Psoas muscle (tissue), 7 donors: ENCODE measurements at regions not wholly inside any gene's neighbourhood (a gene's known extent, or its start where the extent isn't known, plus 50 kb on each side); places are given as distances from the start of the nearest gene placed in this dataset.

Experiments used
- ATAC-seq, 4 donors: fragments of 200-7000 bp; cut with Tn5 transposase; one replicate each; pipeline ENCODE4 v1.9.1; 2020; ENCODE audit warnings: moderate library complexity in 3 of 4, mild to moderate bottlenecking in 2 of 4
- DNase-seq, 2 donors: peaks; one replicate each; pipeline ENCODE4 v3.0.0-alpha.2; 2020
- H3K27ac ChIP-seq: fragments of 200-600 bp; one replicate; pipeline ENCODE4 v1.8.0; 2022
- H3K27me3 ChIP-seq, 3 donors: fragments of 200-600 bp in 1 of 3; one replicate each; pipeline versions ENCODE4 v1.6.1 to v1.8.0; 2013 to 2022; ENCODE audit warnings: low read length in 2 of 3, mild to moderate bottlenecking in 2 of 3, moderate library complexity in 1 of 3; ENCODE audit not compliant: insufficient read depth in 3 of 3
- H3K36me3 ChIP-seq, 2 donors: fragments of 200-600 bp in 1 of 2; one replicate each; pipeline versions ENCODE4 v1.6.1 to v1.8.0; 2013 to 2022; ENCODE audit warnings: low read depth in 1 of 2, mild to moderate bottlenecking in 1 of 2, moderate library complexity in 1 of 2; ENCODE audit not compliant: insufficient read depth in 1 of 2
- H3K4me1 ChIP-seq: fragments of 200-600 bp; one replicate; pipeline ENCODE4 v1.8.0; 2022
- H3K4me3 ChIP-seq: fragments of 200-600 bp; one replicate; pipeline ENCODE4 v1.8.0; 2022; ENCODE audit warnings: mild to moderate bottlenecking
- H3K9me3 ChIP-seq: fragments of 200-600 bp; one replicate; pipeline ENCODE4 v1.8.0; 2022
- WGBS, 3 donors: extraction: QIAGEN DNeasy Blood & Tissue Kit; methylation state at CpG; one replicate each; pipeline versions ENCODE4 v1.1.6 to v1.1.7; 2013; 5-methylcytosine and 5-hydroxymethylcytosine counted together
- intact Hi-C, 2 donors: fragments of 100-400 bp; cut with DNase I; formaldehyde crosslinking; loops; one replicate each; pipeline versions ENCODE4 v1.11.0 to v1.14.2; 2022
- TF ChIP-seq, protein P1 (sequence below): fragments of 200-600 bp; IDR thresholded peaks from one replicate; pipeline ENCODE4 v1.8.0; 2022; ENCODE audit warnings: antibody characterized with exemption
- donor health status: healthy with polysubstance abuse.
- donor health status: DM: no; HTN: no; CAD: no; lungs with moderate emphysema.
- donor health status: Bipolar disorder and iron deficiency.
- donor health status: healthy.
- donor health status: DM: yes; HTN: yes; CAD: no.
- donor health status: DM: no; HTN: no; CAD: no.
- donor health status: DM: yes; HTN: yes; CAD: no.

DNA sequence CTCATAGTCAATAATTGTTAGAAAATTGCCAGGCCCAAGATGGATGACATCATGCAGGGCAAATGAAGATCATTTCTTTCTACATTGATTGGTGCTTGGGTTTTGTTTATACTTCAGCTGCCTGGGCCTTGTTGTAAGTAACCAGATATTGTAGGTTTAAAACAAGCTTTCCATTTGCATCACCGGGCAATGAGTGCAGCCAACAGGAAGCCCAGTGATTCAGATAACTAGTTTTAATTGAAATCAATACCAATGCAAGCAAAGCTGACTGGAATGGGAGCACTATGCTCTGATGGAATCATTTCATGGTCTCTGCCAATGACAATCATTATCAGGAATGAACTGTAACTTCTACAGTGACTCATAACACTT lies 279.3 kb downstream of the DUSP6 start:
- DNase-seq (no peak), ATAC-seq (no peak)
- WGBS, 3 donors, result 29 to 45% (median 31%) methylated on average over 1 of the region's 1 CpG
- Histone ChIP-seq H3K9me3 (no peaks in the 10 kb centered on the region), H3K27ac (no peak overlapping the region), H3K27me3 (no peaks in the 10 kb centered on the region), H3K4me3 (no peak overlapping the region), H3K4me1 (no peaks in the 10 kb centered on the region), H3K36me3 (no peaks in the 10 kb centered on the region)
- intact Hi-C loops, result loop anchor here in 1 of 2 donors (10.0 kb wide), 1 partner anchor 112 kb away; no protein-coding TSS in a partner anchor
- TF ChIP-seq, protein P1, sequence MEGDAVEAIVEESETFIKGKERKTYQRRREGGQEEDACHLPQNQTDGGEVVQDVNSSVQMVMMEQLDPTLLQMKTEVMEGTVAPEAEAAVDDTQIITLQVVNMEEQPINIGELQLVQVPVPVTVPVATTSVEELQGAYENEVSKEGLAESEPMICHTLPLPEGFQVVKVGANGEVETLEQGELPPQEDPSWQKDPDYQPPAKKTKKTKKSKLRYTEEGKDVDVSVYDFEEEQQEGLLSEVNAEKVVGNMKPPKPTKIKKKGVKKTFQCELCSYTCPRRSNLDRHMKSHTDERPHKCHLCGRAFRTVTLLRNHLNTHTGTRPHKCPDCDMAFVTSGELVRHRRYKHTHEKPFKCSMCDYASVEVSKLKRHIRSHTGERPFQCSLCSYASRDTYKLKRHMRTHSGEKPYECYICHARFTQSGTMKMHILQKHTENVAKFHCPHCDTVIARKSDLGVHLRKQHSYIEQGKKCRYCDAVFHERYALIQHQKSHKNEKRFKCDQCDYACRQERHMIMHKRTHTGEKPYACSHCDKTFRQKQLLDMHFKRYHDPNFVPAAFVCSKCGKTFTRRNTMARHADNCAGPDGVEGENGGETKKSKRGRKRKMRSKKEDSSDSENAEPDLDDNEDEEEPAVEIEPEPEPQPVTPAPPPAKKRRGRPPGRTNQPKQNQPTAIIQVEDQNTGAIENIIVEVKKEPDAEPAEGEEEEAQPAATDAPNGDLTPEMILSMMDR, result no peak

DNA sequence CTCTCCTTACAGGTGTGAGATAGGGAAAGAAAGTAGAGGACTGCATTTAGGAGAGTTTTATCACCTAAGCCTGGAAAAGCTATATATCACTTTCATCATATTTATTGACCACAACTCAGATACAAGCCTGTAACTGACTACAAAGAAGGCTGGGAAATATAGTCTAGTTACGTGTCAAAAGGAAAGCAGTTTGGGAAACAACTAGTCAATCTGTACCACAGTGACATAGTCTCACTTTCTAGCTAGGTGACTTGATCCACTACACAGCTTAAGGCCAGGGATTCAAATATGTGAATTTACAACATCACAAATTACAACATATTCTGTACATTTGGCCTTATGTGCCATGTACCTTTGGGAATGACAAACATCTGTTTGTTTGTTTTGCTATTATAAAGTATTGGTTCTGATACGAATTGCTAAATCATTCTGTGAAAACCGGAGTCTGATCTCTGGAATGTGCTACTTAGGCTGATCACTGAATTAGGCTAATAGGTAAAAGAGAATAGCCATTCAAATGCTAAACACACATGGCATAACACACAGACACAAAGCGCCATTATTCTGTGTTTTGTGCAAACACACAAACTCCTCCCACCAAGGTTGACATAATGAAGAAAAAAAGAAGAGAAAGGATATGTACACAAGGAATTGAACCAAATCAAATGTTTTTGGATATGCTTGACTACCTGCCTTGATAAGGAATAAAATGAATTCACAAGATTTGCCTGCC lies 279.8 kb downstream of the DUSP6 start:
- Histone ChIP-seq H3K4me1 (no peaks in the 10 kb centered on the region), H3K27me3 (no peaks in the 10 kb centered on the region), H3K27ac (no peak overlapping the region), H3K9me3 (no peaks in the 10 kb centered on the region), H3K36me3 (no peaks in the 10 kb centered on the region), H3K4me3 (no peak overlapping the region)
- intact Hi-C loops, result loop anchor here in 1 of 2 donors (10.0 kb wide), 1 partner anchor 112 kb away; no protein-coding TSS in a partner anchor
- DNase-seq (no peak), ATAC-seq (no peak)
- 94 to 96% (median 94%) methylated on average over 4 of the region's 4 CpGs for WGBS, 3 donors
- TF ChIP-seq, protein P1, result no peak

DNA sequence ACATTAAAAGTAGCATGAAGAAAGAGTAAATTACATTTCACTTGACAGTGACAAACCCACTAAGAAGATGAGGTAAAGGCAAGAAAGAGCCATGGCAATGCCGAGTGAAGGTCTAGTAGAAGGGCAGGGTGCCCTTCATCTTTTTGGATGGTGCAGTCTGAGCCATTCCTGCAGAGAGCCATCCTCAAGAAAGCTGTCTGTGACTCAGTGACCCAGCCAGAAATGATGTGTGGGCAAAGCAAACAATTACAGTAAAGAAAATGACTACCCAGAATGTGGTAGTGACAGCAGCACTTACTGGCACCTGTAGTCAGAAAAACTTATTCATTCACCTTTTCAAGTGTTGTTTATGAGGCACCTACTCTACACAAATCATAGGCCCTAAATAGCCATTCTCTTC lies 281.7 kb downstream of the DUSP6 start:
- intact Hi-C loops, result loop anchor here in 1 of 2 donors (10.0 kb wide), 1 partner anchor 114 kb away; no protein-coding TSS in a partner anchor
- H3K36me3 ChIP-seq, result no peaks in the 10 kb centered on the region
- H3K27me3 ChIP-seq, result no peaks in the 10 kb centered on the region
- TF ChIP-seq, protein P1, result no peak
- no peaks in the 10 kb centered on the region for H3K4me1 ChIP-seq
- no peak overlapping the region for H3K27ac ChIP-seq
- H3K4me3 ChIP-seq, result no peak overlapping the region
- ATAC-seq (no peak), DNase-seq (no peak)
- WGBS, 3 donors, result 88 to 89% (median 88%) methylated on average over 1 of the region's 1 CpG
- H3K9me3 ChIP-seq, result no peaks in the 10 kb centered on the region

DNA sequence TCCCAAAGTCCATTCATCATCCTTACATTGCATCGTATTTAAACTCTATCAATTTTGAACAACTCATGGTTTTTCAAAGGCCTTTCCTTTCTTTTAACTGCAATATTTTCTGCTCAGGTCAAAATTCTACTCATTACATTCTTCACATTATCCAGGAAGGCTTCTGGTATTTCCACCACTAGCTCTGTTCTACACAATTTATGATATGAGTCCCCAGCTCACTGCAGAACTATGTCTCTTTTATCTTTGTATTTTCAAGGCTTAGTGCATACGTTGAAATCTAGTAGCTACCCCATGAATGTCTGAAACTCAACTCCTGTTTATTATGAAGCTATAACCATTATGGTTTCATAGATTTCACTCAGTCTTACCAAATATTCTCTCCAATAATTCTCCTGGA lies 282.9 kb downstream of the DUSP6 start:
- Histone ChIP-seq H3K4me3 (no peak overlapping the region), H3K9me3 (no peaks in the 10 kb centered on the region), H3K27me3 (no peaks in the 10 kb centered on the region), H3K27ac (no peak overlapping the region), H3K4me1 (no peaks in the 10 kb centered on the region), H3K36me3 (no peaks in the 10 kb centered on the region)
- 66 to 74% (median 68%) methylated on average over 2 of the region's 2 CpGs for WGBS, 3 donors
- ATAC-seq, result no peak
- TF ChIP-seq, protein P1, result no peak
- DNase-seq, result no peak
- intact Hi-C loops, result no loop called here
